Ishikawa (cell line): ENCODE measurements at regions not wholly inside any gene's neighbourhood (a gene's known extent, or its start where the extent isn't known, plus 50 kb on each side); places are given as distances from the start of the nearest gene placed in this dataset.

Source experiments
- CEBPB ChIP-seq: IDR thresholded peaks from 2 replicates; pipeline ENCODE4 v1.6.1; 2012
- EP300 ChIP-seq: IDR thresholded peaks from 2 replicates; pipeline ENCODE4 v1.6.1; 2012; ENCODE audit warnings: borderline replicate concordance
- NFIC ChIP-seq: IDR thresholded peaks from 2 replicates; pipeline ENCODE4 v1.6.1; 2012
- ZBTB7A ChIP-seq: IDR thresholded peaks from 2 replicates; pipeline ENCODE4 v1.6.1; 2012; ENCODE audit warnings: low read depth

DNA sequence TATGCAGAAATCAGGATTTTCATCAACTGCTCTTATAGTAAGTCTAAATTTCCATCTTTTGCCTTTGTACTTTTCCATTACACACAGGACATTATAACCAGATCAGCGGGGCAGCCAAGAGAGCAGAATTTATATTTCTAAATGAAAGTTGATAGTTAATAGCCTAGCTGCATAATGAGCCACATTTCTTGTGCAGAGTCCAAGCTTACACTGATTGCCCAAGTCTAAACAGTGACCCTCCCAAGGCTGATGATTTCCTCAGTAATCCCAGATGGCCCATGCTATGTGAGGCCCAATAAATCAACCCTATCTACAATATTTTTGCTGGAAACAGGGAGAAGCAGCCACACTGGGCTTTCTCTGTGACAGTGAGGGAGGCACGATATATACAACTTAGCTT lies 475.8 kb upstream of the KCNMB2 start:
- no peak for TF ChIP-seq EP300
- TF ChIP-seq ZBTB7A: no peak
- no peak for TF ChIP-seq CEBPB
- no peak for TF ChIP-seq NFIC
